ENCODE measurements at regions not wholly inside any gene's neighbourhood (a gene's known extent, or its start where the extent isn't known, plus 50 kb on each side); places are given as distances from the start of the nearest gene placed in this dataset.
"Not testable (repeated sequence)": the region's sequence is repeated elsewhere in the genome, so short reads cannot be mapped to it uniquely, and the experiment has no call there.

DNA sequence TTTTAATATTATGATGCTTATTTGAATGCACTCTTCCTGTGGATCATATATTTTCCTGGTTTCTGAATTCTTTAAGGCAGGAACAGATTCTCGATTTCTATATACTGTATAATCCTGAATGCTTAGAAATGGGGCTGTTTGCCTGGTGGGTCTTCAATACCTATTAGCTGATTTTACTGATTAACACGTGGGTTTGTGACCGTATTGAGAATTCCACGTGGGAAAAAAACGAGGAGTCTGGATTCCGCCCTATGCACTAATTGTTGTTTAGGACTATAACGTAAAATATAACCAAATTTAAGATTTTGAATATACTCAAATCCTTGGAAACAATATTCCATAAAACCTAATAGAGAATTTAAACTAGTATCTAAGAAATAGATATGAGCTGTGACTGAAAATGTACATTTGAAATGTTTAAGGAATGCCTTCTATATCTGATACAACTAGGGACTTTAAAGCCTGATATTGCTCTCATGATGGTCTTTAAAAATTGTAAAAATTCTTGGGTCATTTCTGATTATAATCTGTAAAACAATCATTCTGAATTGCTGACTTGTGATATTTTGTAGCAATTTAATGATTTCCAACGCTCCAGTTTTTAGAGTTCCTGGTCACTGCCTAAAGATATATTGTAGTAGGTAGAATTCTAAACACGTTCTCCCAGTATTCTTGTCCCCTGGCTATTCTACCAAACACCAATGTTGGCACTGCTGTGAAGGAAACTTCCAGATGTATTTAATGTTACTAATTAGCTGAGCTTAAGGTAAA lies 93.6 kb upstream of the NOX3 start:
- Mint-ChIP-seq H3K4me3 (no peak overlapping the region), H3K9me3 (no peaks in the 10 kb centered on the region), H3K27me3 (no peaks in the 10 kb centered on the region), H3K27ac (no peak overlapping the region), H3K36me3 (ENCODE audit: low read depth) (no peaks in the 10 kb centered on the region), H3K4me1 (ENCODE audit: low read depth) (no peaks in the 10 kb centered on the region)
- DNase-seq = no peak

DNA sequence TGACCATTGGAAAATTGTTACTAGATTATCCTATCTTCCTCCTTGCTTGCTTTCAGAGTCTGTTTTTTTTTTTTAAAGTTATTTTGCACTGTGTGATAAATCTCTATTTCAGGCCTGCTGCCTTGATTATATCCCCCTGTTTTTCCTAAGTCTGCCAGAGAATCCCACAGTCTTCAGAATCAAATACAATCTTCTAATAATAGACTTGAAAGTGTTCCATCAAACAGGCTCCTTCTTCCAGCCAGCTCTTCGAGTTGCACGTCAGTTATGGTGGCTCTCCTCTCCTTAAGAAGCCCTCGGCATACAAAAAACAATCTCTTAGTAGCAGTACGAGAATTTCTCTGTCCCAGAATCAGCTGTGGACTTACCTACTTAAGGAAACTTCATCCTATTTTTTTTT lies 92.9 kb upstream of the NOX3 start:
- no peak overlapping the region for H3K27ac Mint-ChIP-seq
- H3K36me3 Mint-ChIP-seq (ENCODE audit: low read depth) = no peaks in the 10 kb centered on the region
- no peak overlapping the region for H3K4me3 Mint-ChIP-seq
- H3K9me3 Mint-ChIP-seq = no peaks in the 10 kb centered on the region
- no peaks in the 10 kb centered on the region for H3K27me3 Mint-ChIP-seq
- no peak for DNase-seq
- H3K4me1 Mint-ChIP-seq (ENCODE audit: low read depth) = peaks cover under 1% of the 10 kb centered on the region

DNA sequence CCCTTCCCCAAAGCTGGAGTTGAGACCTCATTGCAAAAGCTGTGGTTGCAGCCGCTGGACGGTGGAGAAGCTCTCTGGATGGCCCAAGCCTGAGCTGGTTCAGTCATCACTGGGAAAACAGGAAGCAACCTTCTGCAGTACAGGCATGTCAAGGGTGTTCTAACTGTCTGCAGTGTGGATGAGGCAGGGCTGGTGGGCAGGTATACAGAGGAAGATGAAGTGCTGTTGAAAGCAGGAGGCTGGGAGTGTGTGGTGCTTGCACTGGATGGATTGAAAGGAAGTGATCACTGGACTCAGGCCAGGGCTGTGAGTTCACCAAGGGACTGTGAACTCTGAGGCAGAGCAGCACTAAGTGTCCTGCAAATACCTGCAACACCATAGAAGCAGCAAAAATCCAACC lies 89.0 kb upstream of the NOX3 start:
- Mint-ChIP-seq H3K9me3 (no peaks in the 10 kb centered on the region), H3K4me3 (no peak overlapping the region), H3K27me3 (no peaks in the 10 kb centered on the region), H3K36me3 (ENCODE audit: low read depth) (no peaks in the 10 kb centered on the region), H3K27ac (no peak overlapping the region), H3K4me1 (ENCODE audit: low read depth) (peaks cover 5% of the 10 kb centered on the region)
- no peak for DNase-seq

DNA sequence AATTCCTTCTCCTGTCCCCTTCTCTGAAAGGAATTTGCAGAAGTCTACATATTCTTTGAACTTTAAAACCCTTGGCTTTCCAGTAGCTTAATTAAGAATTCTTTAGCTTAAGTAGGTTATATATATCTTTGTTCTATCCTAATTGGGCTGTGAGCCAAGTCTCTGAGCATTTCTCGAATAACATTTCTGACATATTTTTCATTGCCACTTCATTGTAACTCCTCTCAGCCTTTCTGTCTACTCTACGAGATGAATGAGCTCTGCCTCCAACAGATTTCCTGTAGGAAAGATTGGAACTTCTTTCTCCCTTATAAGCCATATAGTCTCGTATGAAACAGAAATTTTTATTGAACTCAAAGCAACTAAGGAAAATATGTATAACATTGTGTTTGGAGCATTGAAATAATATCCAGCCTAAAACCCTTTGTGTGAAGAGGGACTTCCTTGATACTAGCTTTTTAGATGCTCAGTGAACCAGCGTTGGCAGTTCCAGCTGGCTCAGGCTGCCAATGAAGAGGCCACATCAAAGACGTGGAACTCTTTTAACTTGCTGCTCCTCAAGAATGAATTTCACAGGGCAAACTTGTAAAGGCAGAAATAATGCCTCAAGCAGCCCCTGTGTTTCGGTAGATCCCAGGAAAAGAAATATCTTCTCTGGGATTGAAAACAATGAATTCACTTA lies 87.7 kb upstream of the NOX3 start:
- no peak for DNase-seq
- Mint-ChIP-seq H3K4me1 (ENCODE audit: low read depth) (peaks cover 5% of the 10 kb centered on the region), H3K27ac (no peak overlapping the region), H3K9me3 (no peaks in the 10 kb centered on the region), H3K27me3 (no peaks in the 10 kb centered on the region), H3K4me3 (no peak overlapping the region), H3K36me3 (ENCODE audit: low read depth) (no peaks in the 10 kb centered on the region)

DNA sequence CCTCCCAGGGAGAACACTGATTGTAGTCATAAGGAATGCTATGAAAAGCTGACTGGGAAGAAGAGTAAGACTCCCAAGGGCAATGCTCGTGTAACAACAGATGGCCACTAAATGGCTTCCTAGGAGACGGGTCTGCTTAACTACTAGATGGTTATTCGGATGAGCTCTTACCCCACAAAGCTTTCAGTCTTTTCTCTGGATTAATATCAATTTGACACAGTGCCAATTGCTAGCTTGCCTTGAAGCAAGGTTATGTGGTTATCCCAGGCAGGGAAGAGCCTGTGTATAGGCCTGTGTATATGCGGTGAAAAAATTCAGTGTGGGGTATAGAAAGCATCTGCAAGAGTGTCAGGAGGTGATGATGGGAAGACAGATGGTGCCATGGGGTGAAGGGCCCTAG lies 86.4 kb upstream of the NOX3 start:
- no peaks in the 10 kb centered on the region for H3K27me3 Mint-ChIP-seq
- H3K36me3 Mint-ChIP-seq (ENCODE audit: low read depth) = no peaks in the 10 kb centered on the region
- no peak overlapping the region for H3K4me3 Mint-ChIP-seq
- H3K9me3 Mint-ChIP-seq = no peaks in the 10 kb centered on the region
- no peak for DNase-seq
- peaks cover 5% of the 10 kb centered on the region for H3K4me1 Mint-ChIP-seq (ENCODE audit: low read depth)
- no peak overlapping the region for H3K27ac Mint-ChIP-seq

GRCh38 chr6:155538708-155539390 lies 83.2 kb upstream of the NOX3 start:
- Mint-ChIP-seq H3K27ac (no peak overlapping the region), H3K9me3 (peaks cover 5% of the 10 kb centered on the region), H3K4me3 (no peak overlapping the region), H3K4me1 (ENCODE audit: low read depth) (peaks cover 5% of the 10 kb centered on the region), H3K27me3 (no peaks in the 10 kb centered on the region), H3K36me3 (ENCODE audit: low read depth) (no peaks in the 10 kb centered on the region)
- no peak for DNase-seq

DNA sequence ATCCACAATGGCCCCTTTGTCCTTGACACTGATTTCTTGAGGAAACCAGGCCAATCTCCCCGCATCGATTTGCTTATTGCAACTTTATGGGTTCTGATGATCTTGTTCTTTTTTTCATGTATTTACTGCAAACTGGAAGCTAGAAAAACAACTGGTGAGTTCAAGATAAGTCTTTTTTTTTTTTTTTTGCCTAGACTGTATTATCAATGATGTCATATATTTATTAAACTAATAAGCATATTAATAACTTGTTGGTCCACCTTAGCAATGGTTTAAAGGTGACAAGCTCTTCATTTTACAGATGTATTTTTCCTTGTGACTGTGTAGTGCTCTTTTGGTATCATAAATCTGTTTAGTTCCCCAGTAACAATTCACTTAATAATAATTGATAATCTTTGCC lies 79.0 kb upstream of the NOX3 start:
- Mint-ChIP-seq H3K27ac (no peak overlapping the region), H3K4me1 (ENCODE audit: low read depth) (peaks cover 1% of the 10 kb centered on the region), H3K27me3 (no peaks in the 10 kb centered on the region), H3K36me3 (ENCODE audit: low read depth) (no peaks in the 10 kb centered on the region), H3K9me3 (peaks cover 10% of the 10 kb centered on the region), H3K4me3 (no peak overlapping the region)
- DNase-seq = no peak

DNA sequence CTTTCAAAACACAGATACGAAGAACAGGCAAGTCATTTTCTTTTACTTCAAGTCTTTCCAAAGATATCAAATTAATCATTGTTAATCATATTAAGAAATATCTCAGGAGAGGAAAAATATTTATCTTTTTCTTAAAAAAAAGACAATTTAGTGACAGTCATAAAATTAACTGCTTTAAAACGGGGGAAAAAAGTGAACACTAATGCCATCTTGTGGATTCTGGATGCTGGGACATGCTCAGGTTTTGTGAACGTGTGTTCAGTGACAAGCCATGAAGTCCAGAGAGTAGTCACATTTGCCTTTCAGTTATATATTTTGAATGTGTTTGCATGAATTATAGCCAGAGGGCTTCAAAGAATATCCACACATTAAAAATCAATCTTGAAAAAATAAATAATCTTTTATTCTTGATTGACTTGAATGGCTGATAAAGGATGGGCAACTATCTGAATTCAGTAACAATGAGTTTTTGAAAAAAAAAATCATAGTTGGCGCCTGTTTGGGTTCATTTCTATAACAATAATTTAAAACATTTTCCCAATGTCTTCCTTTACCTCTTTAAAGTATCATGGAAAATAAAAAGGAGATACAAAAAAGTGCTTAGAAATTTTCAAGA lies 74.7 kb upstream of the NOX3 start:
- Mint-ChIP-seq H3K4me3 (no peak overlapping the region), H3K4me1 (ENCODE audit: low read depth) (peaks cover 10% of the 10 kb centered on the region), H3K36me3 (ENCODE audit: low read depth) (no peaks in the 10 kb centered on the region), H3K9me3 (peaks cover 6% of the 10 kb centered on the region), H3K27me3 (no peaks in the 10 kb centered on the region), H3K27ac (no peak overlapping the region)
- no peak for DNase-seq

DNA sequence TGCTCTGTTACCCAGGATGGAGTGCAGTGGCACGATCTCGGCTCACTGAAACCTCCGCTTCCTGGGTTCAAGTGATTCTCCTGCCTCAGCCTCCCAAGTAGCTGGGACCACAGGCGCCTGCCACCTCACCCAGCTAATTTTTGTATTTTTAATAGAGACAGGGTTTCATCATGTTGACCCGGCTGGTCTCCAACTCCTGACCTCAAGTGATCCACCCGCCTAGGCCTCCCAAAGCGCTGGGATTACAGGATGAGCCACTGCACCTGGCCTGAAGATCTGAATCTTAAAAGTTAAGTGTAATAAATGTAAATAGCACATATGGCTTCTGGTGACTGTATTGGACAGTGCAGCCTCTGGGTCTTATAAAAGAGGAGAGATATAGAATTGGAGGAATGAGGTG lies 74.2 kb upstream of the NOX3 start:
- H3K27me3 Mint-ChIP-seq; DNase-seq; H3K4me3 Mint-ChIP-seq; H3K36me3 Mint-ChIP-seq (ENCODE audit: low read depth); H3K9me3 Mint-ChIP-seq; H3K27ac Mint-ChIP-seq: not testable (repeated sequence)
- H3K4me1 Mint-ChIP-seq (ENCODE audit: low read depth) = peaks cover 14% of the 10 kb centered on the region

- Mint-ChIP-seq H3K9me3 (peaks cover 5% of the 10 kb centered on the region), H3K4me1 (ENCODE audit: low read depth) (peaks cover 19% of the 10 kb centered on the region), H3K27ac (no peak overlapping the region), H3K27me3 (no peaks in the 10 kb centered on the region), H3K4me3 (no peak overlapping the region), H3K36me3 (ENCODE audit: low read depth) (no peaks in the 10 kb centered on the region)
- no peak for DNase-seq
These were observed 73.4 kb upstream of the NOX3 start for GRCh38 chr6:155528982-155529453.

- Mint-ChIP-seq H3K9me3 (peaks cover 3% of the 10 kb centered on the region), H3K4me3 (no peak overlapping the region), H3K27me3 (no peaks in the 10 kb centered on the region), H3K36me3 (ENCODE audit: low read depth) (no peaks in the 10 kb centered on the region), H3K27ac (no peak overlapping the region), H3K4me1 (ENCODE audit: low read depth) (peaks cover 25% of the 10 kb centered on the region)
- no peak for DNase-seq
These were observed 72.7 kb upstream of the NOX3 start for GRCh38 chr6:155528335-155528734.

GRCh38 chr6:155527443-155527842 lies 71.8 kb upstream of the NOX3 start:
- Mint-ChIP-seq H3K9me3 (no peaks in the 10 kb centered on the region), H3K4me3 (no peak overlapping the region), H3K27me3 (no peaks in the 10 kb centered on the region), H3K36me3 (ENCODE audit: low read depth) (no peaks in the 10 kb centered on the region), H3K4me1 (ENCODE audit: low read depth) (peaks cover 25% of the 10 kb centered on the region), H3K27ac (no peak overlapping the region)
- no peak for DNase-seq

DNA sequence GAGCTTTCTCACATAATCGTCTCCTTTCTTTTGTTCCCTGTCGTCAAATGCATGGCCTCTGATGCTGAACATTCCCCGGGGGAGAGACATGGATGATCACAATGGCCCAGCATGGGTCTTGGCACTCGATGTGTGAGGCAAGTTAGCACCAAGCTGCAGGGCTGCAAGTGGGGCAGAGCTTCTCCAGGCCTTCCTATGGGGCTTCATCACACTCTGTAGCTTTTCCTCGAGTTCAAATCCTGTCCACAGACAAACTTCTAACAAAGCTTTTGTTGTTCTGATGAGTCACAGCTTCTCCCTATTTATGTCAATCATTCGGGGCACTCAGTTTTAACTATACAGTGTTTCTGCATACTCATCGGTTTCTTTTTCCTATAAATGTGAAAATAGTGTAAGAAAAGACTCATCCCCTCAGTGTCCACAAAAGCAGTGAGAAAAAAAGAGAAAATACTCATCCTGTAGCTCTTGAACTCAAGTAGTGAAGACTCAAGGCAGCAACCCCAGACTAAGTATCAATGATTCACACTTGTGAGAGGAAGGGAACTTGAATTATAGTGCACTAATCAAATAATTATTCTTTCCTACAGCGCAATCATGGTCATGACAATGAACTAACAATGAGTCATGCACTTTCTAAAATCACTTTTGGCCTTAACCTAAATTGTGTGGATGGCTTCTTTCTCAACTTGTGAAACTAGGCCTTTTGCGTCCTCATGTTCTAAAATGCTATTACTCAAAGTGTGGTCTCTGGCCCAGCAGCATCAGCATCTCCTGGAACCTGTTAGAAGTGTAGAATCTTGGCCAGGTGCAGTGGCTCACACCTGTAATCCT lies 68.4 kb upstream of the NOX3 start:
- H3K27me3 Mint-ChIP-seq = no peaks in the 10 kb centered on the region
- H3K9me3 Mint-ChIP-seq = no peaks in the 10 kb centered on the region
- no peak overlapping the region for H3K4me3 Mint-ChIP-seq
- H3K36me3 Mint-ChIP-seq (ENCODE audit: low read depth) = no peaks in the 10 kb centered on the region
- H3K27ac Mint-ChIP-seq = peak overlapping the region; percentile 89
- peaks cover 24% of the 10 kb centered on the region for H3K4me1 Mint-ChIP-seq (ENCODE audit: low read depth)
- peak; percentile 45 for DNase-seq

- no peak overlapping the region for H3K27ac Mint-ChIP-seq
- no peak for DNase-seq
- H3K4me3 Mint-ChIP-seq = no peak overlapping the region
- peaks cover 20% of the 10 kb centered on the region for H3K4me1 Mint-ChIP-seq (ENCODE audit: low read depth)
- H3K9me3 Mint-ChIP-seq = peaks cover 2% of the 10 kb centered on the region
- H3K36me3 Mint-ChIP-seq (ENCODE audit: low read depth) = no peaks in the 10 kb centered on the region
- H3K27me3 Mint-ChIP-seq = no peaks in the 10 kb centered on the region
These were observed 66.1 kb upstream of the NOX3 start for GRCh38 chr6:155521719-155522118.

Data from activated T-cell treated with anti-CD3 and anti-CD28 coated beads, Interleukin-2, amount 50 U/mL, for 24 hours (primary cell).